Cerebellar nuclear complex (tissue), 1 donor: ENCODE measurements at regions not wholly inside any gene's neighbourhood (a gene's known extent, or its start where the extent isn't known, plus 50 kb on each side); places are given as distances from the start of the nearest gene placed in this dataset.

ENCODE experiments used
- DNase-seq, 2 experiments: peaks; one replicate each; lab custom pipeline; 2025; lab: John Stamatoyannopoulos, UW

GRCh38 chr1:168386949-168387586, 106.4 kb downstream of the TBX19 start:
- no peak for DNase-seq

- DNase-seq, result no peak
Observed at GRCh38 chr1:168386492-168386891, 105.8 kb downstream of the TBX19 start.

GRCh38 chr1:168381850-168382249, 101.2 kb downstream of the TBX19 start:
- DNase-seq, result no peak

- no peak for DNase-seq
Observed at GRCh38 chr1:168380945-168381344, 100.3 kb downstream of the TBX19 start.

GRCh38 chr1:168379104-168379860, 98.6 kb downstream of the TBX19 start:
- no peak for DNase-seq

GRCh38 chr1:168375566-168376300, 95.1 kb downstream of the TBX19 start:
- DNase-seq, result no peak

GRCh38 chr1:168374566-168374965, 93.9 kb downstream of the TBX19 start:
- DNase-seq, result no peak

GRCh38 chr1:168373869-168374268, 93.2 kb downstream of the TBX19 start:
- DNase-seq, result no peak

- DNase-seq, result no peak
Observed at GRCh38 chr1:168372861-168373371, 92.2 kb downstream of the TBX19 start.

- no peak for DNase-seq
Observed at GRCh38 chr1:168372307-168372706, 91.6 kb downstream of the TBX19 start.

GRCh38 chr1:168371477-168371876, 90.8 kb downstream of the TBX19 start:
- DNase-seq, result no peak

- DNase-seq, result no peak
Observed at GRCh38 chr1:168370586-168370985, 89.9 kb downstream of the TBX19 start.

- no peak for DNase-seq
Observed at GRCh38 chr1:168369655-168370054, 89.0 kb downstream of the TBX19 start.

GRCh38 chr1:168368131-168368530, 87.5 kb downstream of the TBX19 start:
- DNase-seq, result no peak

- DNase-seq, result no peak
Observed at GRCh38 chr1:168365719-168366479, 85.2 kb downstream of the TBX19 start.
